ENCODE measurements at regions not wholly inside any gene's neighbourhood (a gene's known extent, or its start where the extent isn't known, plus 50 kb on each side); places are given as distances from the start of the nearest gene placed in this dataset.

DNA sequence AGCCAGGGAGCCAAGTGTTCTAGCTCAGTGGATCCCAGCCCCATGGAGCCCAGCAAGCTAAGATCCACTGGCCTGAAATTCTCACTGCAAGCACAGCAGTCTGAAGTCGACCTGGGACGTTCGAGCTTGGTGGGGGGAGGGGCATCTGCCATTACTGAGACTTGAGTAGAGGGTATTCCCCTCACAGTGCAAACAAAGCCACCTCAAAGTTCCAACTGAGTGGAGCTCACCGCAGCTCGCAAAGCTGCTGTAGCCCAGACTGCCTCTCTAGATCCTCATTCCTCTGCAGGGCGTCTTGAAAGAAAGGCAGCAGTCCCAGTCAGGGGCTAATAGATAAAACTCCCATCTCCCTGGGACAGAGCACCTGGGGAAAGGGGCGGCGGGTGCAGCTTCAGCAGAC is 226.3 kb downstream of the ZIC3 start:
- no peak for ATAC-seq
- TF ChIP-seq CBFB (IDR thresholded peaks at IDR 0.05; ENCODE audit: low read depth): no peak
- TF ChIP-seq SUPT20H (IDR thresholded peaks at IDR 0.05; ENCODE audit: borderline replicate concordance, control insufficient read depth, low read depth, low read length): no peak
- TF ChIP-seq PAX8 (IDR thresholded peaks at IDR 0.05): no peak
- TF ChIP-seq TCF7 (IDR thresholded peaks at IDR 0.05; ENCODE audit: borderline replicate concordance): no peak
- no peak for TF ChIP-seq GATAD2B (conservative IDR thresholded peaks at IDR 0.05; ENCODE audit: low read depth)
- TF ChIP-seq, protein P1, sequence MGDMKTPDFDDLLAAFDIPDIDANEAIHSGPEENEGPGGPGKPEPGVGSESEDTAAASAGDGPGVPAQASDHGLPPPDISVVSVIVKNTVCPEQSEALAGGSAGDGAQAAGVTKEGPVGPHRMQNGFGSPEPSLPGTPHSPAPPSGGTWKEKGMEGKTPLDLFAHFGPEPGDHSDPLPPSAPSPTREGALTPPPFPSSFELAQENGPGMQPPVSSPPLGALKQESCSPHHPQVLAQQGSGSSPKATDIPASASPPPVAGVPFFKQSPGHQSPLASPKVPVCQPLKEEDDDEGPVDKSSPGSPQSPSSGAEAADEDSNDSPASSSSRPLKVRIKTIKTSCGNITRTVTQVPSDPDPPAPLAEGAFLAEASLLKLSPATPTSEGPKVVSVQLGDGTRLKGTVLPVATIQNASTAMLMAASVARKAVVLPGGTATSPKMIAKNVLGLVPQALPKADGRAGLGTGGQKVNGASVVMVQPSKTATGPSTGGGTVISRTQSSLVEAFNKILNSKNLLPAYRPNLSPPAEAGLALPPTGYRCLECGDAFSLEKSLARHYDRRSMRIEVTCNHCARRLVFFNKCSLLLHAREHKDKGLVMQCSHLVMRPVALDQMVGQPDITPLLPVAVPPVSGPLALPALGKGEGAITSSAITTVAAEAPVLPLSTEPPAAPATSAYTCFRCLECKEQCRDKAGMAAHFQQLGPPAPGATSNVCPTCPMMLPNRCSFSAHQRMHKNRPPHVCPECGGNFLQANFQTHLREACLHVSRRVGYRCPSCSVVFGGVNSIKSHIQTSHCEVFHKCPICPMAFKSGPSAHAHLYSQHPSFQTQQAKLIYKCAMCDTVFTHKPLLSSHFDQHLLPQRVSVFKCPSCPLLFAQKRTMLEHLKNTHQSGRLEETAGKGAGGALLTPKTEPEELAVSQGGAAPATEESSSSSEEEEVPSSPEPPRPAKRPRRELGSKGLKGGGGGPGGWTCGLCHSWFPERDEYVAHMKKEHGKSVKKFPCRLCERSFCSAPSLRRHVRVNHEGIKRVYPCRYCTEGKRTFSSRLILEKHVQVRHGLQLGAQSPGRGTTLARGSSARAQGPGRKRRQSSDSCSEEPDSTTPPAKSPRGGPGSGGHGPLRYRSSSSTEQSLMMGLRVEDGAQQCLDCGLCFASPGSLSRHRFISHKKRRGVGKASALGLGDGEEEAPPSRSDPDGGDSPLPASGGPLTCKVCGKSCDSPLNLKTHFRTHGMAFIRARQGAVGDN (IDR thresholded peaks at IDR 0.05): no peak
- no peak for TF ChIP-seq KDM1A (IDR thresholded peaks at IDR 0.05; ENCODE audit: borderline replicate concordance)
- TF ChIP-seq, protein P2, sequence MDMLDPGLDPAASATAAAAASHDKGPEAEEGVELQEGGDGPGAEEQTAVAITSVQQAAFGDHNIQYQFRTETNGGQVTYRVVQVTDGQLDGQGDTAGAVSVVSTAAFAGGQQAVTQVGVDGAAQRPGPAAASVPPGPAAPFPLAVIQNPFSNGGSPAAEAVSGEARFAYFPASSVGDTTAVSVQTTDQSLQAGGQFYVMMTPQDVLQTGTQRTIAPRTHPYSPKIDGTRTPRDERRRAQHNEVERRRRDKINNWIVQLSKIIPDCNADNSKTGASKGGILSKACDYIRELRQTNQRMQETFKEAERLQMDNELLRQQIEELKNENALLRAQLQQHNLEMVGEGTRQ (IDR thresholded peaks at IDR 0.05; ENCODE audit: borderline replicate concordance, low read depth, low read length): no peak
- TF ChIP-seq, protein P3, sequence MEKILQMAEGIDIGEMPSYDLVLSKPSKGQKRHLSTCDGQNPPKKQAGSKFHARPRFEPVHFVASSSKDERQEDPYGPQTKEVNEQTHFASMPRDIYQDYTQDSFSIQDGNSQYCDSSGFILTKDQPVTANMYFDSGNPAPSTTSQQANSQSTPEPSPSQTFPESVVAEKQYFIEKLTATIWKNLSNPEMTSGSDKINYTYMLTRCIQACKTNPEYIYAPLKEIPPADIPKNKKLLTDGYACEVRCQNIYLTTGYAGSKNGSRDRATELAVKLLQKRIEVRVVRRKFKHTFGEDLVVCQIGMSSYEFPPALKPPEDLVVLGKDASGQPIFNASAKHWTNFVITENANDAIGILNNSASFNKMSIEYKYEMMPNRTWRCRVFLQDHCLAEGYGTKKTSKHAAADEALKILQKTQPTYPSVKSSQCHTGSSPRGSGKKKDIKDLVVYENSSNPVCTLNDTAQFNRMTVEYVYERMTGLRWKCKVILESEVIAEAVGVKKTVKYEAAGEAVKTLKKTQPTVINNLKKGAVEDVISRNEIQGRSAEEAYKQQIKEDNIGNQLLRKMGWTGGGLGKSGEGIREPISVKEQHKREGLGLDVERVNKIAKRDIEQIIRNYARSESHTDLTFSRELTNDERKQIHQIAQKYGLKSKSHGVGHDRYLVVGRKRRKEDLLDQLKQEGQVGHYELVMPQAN (conservative IDR thresholded peaks at IDR 0.05): no peak
- TF ChIP-seq MEF2A (IDR thresholded peaks at IDR 0.05; ENCODE audit: insufficient read depth, low read depth, low read length): no peak
- TF ChIP-seq NR2C2 (IDR thresholded peaks at IDR 0.05; ENCODE audit: borderline replicate concordance, control insufficient read depth, insufficient read length, low read depth): no peak
- no peak for TF ChIP-seq HDGF (IDR thresholded peaks at IDR 0.05)
- TF ChIP-seq, protein P4, sequence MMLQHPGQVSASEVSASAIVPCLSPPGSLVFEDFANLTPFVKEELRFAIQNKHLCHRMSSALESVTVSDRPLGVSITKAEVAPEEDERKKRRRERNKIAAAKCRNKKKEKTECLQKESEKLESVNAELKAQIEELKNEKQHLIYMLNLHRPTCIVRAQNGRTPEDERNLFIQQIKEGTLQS (IDR thresholded peaks at IDR 0.05; ENCODE audit: borderline replicate concordance, extremely low read depth, low read depth, low read length): no peak
- no peak for TF ChIP-seq DPF2 (IDR thresholded peaks at IDR 0.05)
- no peak for TF ChIP-seq ASH2L (IDR thresholded peaks at IDR 0.05; ENCODE audit: borderline replicate concordance, low read depth)
- no peak for TF ChIP-seq FOS (IDR thresholded peaks at IDR 0.05; ENCODE audit: borderline replicate concordance, extremely low read depth, insufficient read length)
- TF ChIP-seq, protein P5, sequence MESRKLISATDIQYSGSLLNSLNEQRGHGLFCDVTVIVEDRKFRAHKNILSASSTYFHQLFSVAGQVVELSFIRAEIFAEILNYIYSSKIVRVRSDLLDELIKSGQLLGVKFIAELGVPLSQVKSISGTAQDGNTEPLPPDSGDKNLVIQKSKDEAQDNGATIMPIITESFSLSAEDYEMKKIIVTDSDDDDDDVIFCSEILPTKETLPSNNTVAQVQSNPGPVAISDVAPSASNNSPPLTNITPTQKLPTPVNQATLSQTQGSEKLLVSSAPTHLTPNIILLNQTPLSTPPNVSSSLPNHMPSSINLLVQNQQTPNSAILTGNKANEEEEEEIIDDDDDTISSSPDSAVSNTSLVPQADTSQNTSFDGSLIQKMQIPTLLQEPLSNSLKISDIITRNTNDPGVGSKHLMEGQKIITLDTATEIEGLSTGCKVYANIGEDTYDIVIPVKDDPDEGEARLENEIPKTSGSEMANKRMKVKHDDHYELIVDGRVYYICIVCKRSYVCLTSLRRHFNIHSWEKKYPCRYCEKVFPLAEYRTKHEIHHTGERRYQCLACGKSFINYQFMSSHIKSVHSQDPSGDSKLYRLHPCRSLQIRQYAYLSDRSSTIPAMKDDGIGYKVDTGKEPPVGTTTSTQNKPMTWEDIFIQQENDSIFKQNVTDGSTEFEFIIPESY (IDR thresholded peaks at IDR 0.05): no peak
- no peak for DNase-seq (ENCODE audit: low read depth, low spot score)
- WGBS (ENCODE audit: insufficient coverage, insufficient replicate concordance, low lambda C conversion rate, missing lambda C conversion rate): 20% methylated on average over 8 of the region's 8 CpGs
- in situ Hi-C loops (cut with MboI): no loop called here
- no peak for FAIRE-seq
- no peak overlapping the region for H2AFZ ChIP-seq (ENCODE audit: control insufficient read depth, low read depth, low read length)
- ChIA-PET SMC1A (ENCODE audit: uncharacterized antibody, unreplicated experiment) (no interaction called here), RAD21 (ENCODE audit: unreplicated experiment) (interaction anchor here (0.7 kb wide), 1 partner anchor 48 kb away, joined by 3 read pairs; no protein-coding TSS in a partner anchor), POLR2A (no interaction called here), CTCF (no interaction called here)
- no peaks in the 10 kb centered on the region for H3K27me3 ChIP-seq (replicated peaks in 1 of 2; ENCODE audit: control insufficient read depth in 2 of 2, insufficient read depth in 2 of 2, low read length in 1 of 2)
- intact Hi-C loops (cut with micrococcal nuclease; ENCODE audit: unreplicated experiment): no loop called here
- H3K79me2 ChIP-seq (ENCODE audit: control insufficient read depth, insufficient read depth, low read length): no peaks in the 10 kb centered on the region
- H3K4me2 ChIP-seq (ENCODE audit: control insufficient read depth, insufficient read depth): no peak overlapping the region
- no peaks in the 10 kb centered on the region for H4K20me1 ChIP-seq (ENCODE audit: control insufficient read depth, insufficient read depth)
- H3K4me1 ChIP-seq (ENCODE audit: control insufficient read depth, insufficient read depth, low read length): no peaks in the 10 kb centered on the region
- no peak overlapping the region for H3K4me3 ChIP-seq
- H3K27ac ChIP-seq (ENCODE audit: control insufficient read depth, insufficient read depth): no peak overlapping the region
- no peak overlapping the region for H3K9ac ChIP-seq (ENCODE audit: control insufficient read depth, insufficient read depth, low read length)
- H3K36me3 ChIP-seq (ENCODE audit: control insufficient read depth in 2 of 2, insufficient read depth in 2 of 2, low read length in 1 of 2): no peaks in the 10 kb centered on the region
- BruUV-seq (replicated peaks): no TSS peak
- H3K9me3 ChIP-seq (replicated peaks; ENCODE audit: control insufficient read depth, insufficient read depth, low read length): no peaks in the 10 kb centered on the region

Measured in GM12878 (cell line).